ENCODE measurements at regions not wholly inside any gene's neighbourhood (a gene's known extent, or its start where the extent isn't known, plus 50 kb on each side); places are given as distances from the start of the nearest gene placed in this dataset.

GRCh38 chr4:184284336-184284690 lies 66.6 kb upstream of the ENPP6 start:
- intact Hi-C loops (cut with DNase I; ENCODE audit: low total_unique reads): loop anchor here (10.0 kb wide), 1 partner anchor 190 kb away; the partner anchor contains the start of gene IRF2
- no peak for DNase-seq

DNA sequence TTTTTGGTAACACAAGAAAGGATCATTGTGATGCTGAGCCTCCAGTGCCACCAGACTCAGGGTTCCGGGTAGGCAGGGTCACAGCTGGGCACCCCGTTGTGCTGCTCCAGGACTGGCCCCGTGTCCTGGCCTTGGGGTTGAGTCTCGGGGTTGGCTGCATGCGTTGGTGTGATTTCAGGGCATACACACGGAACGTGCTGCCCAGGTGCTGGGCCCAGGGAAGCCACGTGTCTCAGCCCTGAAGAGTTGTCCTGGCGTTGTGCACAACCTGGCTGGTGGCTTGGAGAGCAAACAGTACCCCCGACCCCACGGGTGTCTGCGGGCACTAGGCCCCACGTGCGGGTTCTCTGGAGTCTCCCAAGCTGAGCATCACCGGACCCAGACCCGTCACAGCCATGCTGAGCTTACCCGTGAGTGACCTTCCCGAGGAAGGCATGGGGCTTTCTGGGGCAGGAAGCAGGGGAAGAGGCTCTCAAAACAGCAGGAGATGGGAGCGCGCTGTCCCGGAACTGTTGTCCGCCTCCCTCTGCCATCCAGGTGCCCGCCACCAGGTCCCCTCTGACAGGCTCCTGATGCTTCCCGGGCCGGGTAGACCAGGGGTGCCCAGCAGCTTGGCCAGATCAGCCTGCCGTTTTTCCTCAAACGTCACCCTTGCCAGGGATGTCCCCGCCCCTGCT lies 66.1 kb upstream of the ENPP6 start:
- no peaks in the 10 kb centered on the region for H3K4me1 ChIP-seq
- peak overlapping the region in 1 of 2 donors; percentile 35 for H3K27ac ChIP-seq
- H3K27me3 ChIP-seq: no peaks in the 10 kb centered on the region
- H3K36me3 ChIP-seq: no peaks in the 10 kb centered on the region
- H3K4me3 ChIP-seq: no peak overlapping the region
- intact Hi-C loops (cut with DNase I; ENCODE audit: low total_unique reads): loop anchor here (10.0 kb wide), 1 partner anchor 191 kb away; the partner anchor contains the start of gene IRF2
- DNase-seq: no peak
- TF ChIP-seq POLR2A (IDR thresholded peaks at IDR 0.05): no peak
- TF ChIP-seq CTCF (IDR thresholded peaks at IDR 0.05): no peak
- H3K9me3 ChIP-seq: no peaks in the 10 kb centered on the region

More at GRCh38 chr4:184284336-184284690, 66.6 kb upstream of the ENPP6 start:
- H3K4me3 ChIP-seq: no peak overlapping the region
- H3K9me3 ChIP-seq: no peaks in the 10 kb centered on the region
- no peaks in the 10 kb centered on the region for H3K4me1 ChIP-seq
- H3K27ac ChIP-seq: no peak overlapping the region
- H3K36me3 ChIP-seq: no peaks in the 10 kb centered on the region
- TF ChIP-seq CTCF (IDR thresholded peaks at IDR 0.05): no peak
- TF ChIP-seq POLR2A (IDR thresholded peaks at IDR 0.05): no peak
- no peaks in the 10 kb centered on the region for H3K27me3 ChIP-seq

DNA sequence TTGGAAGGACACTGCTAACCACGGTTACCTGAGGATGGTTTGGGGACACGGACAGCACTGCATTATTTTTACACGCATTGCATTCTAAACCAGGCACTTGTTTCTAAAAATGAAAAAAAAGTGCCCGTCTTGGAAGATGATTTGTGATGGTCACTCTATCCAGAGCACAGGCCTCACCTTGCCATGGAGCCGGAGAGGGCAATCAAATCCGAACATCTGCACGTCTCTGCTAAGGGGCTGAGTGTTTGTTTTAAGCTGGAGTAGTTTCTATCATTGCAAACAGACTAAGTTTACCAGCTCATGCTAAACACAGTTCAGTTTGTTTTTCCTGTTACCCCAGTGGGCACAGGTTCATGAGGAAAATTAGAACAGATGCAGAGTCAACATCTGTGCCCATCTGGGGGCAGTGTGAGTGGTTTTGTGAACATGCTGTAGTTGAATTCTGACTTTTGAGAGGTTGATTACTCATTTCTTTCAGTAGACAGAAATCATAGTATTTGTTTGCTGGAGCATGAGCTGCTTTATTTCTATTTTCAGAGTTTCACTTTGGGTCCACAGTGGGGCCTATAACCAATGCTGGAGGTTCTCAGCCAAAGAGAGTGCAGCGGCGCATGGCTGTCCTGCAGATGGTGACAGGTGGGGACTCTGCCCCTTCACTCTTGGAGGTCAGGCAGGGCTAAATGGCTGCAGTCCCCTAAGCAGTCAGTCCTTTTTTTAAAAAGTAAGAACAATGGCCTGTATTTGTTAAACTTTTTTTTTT lies 65.4 kb upstream of the ENPP6 start:
- Histone ChIP-seq H3K4me3 (no peak overlapping the region), H3K4me1 (no peaks in the 10 kb centered on the region), H3K27ac (no peak overlapping the region), H3K27me3 (no peaks in the 10 kb centered on the region), H3K36me3 (no peaks in the 10 kb centered on the region), H3K9me3 (no peaks in the 10 kb centered on the region)
- no peak for DNase-seq
- intact Hi-C loops (cut with DNase I; ENCODE audit: low total_unique reads): loop anchor here (10.0 kb wide), 1 partner anchor 192 kb away; the partner anchor contains the start of gene IRF2
- TF ChIP-seq CTCF (IDR thresholded peaks at IDR 0.05) (no peak), POLR2A (IDR thresholded peaks at IDR 0.05) (no peak)

- intact Hi-C loops (cut with DNase I; ENCODE audit: low total_unique reads): loop anchor here (10.0 kb wide), 1 partner anchor 193 kb away; the partner anchor contains the start of gene IRF2
- no peaks in the 10 kb centered on the region for H3K27me3 ChIP-seq
Measured at GRCh38 chr4:184282251-184282713, 64.6 kb upstream of the ENPP6 start.

More at GRCh38 chr4:184282251-184282713, 64.6 kb upstream of the ENPP6 start:
- H3K36me3 ChIP-seq: no peaks in the 10 kb centered on the region
- H3K4me1 ChIP-seq: no peaks in the 10 kb centered on the region
- no peak for DNase-seq
- TF ChIP-seq CTCF (IDR thresholded peaks at IDR 0.05) (no peak), POLR2A (IDR thresholded peaks at IDR 0.05) (no peak)
- no peak overlapping the region for H3K4me3 ChIP-seq
- no peak overlapping the region for H3K27ac ChIP-seq
- H3K9me3 ChIP-seq: no peaks in the 10 kb centered on the region
